GM23338 (cell line): ENCODE measurements at regions not wholly inside any gene's neighbourhood (a gene's known extent, or its start where the extent isn't known, plus 50 kb on each side); places are given as distances from the start of the nearest gene placed in this dataset.

Source experiments
- CREB1 ChIP-seq: fragments of 250-450 bp; sonication (Bioruptor Pico); IDR thresholded peaks from 2 replicates; pipeline ENCODE4 v1.5.0; 2020; ENCODE audit warnings: low read depth, mild to moderate bottlenecking, moderate library complexity
- EZH2phosphoT487 ChIP-seq: fragments of 200-600 bp; sonication (generic); IDR thresholded peaks from one replicate; pipeline ENCODE4 v1.8.1; 2018; ENCODE audit warnings: antibody characterized with exemption; ENCODE audit not compliant: unreplicated experiment
- JUNB ChIP-seq: IDR thresholded peaks from one replicate; pipeline ENCODE4 v1.6.1; 2016; ENCODE audit warnings: antibody characterized with exemption; ENCODE audit not compliant: unreplicated experiment
- ZNF114 ChIP-seq: fragments of 250-450 bp; sonication (Bioruptor Pico); IDR thresholded peaks from 2 replicates; pipeline ENCODE4 v1.5.0; 2020; ENCODE audit warnings: mild to moderate bottlenecking, moderate library complexity
- ZNF331 ChIP-seq: fragments of 250-450 bp; sonication (Bioruptor Pico); IDR thresholded peaks from 2 replicates; pipeline ENCODE4 v1.5.0; 2020; ENCODE audit warnings: low read depth, mild to moderate bottlenecking, moderate library complexity
- TF ChIP-seq, protein P1 (sequence below): fragments of 250-450 bp; sonication (Bioruptor Pico); IDR thresholded peaks from 2 replicates; pipeline ENCODE4 v1.5.0; 2020; ENCODE audit warnings: mild to moderate bottlenecking, moderate library complexity
- TF ChIP-seq, protein P2 (sequence below), 2 experiments: fragments of 200-600 bp in 1 of 2; sonication (generic) in 1 of 2; conservative IDR thresholded peaks; 2 replicates each; pipeline versions ENCODE4 v1.5.1 to v1.6.1; 2016 to 2017; ENCODE audit warnings: antibody characterized with exemption in 2 of 2, low read depth in 2 of 2, mild to moderate bottlenecking in 2 of 2, moderate library complexity in 1 of 2
- TF ChIP-seq, protein P3 (sequence below): IDR thresholded peaks from one replicate; pipeline ENCODE4 v1.6.1; 2018; ENCODE audit warnings: antibody characterized with exemption; ENCODE audit not compliant: unreplicated experiment

GRCh38 chr3:153274561-153274960 lies 112.5 kb downstream of the RAP2B start (continued):
- TF ChIP-seq, protein P1, sequence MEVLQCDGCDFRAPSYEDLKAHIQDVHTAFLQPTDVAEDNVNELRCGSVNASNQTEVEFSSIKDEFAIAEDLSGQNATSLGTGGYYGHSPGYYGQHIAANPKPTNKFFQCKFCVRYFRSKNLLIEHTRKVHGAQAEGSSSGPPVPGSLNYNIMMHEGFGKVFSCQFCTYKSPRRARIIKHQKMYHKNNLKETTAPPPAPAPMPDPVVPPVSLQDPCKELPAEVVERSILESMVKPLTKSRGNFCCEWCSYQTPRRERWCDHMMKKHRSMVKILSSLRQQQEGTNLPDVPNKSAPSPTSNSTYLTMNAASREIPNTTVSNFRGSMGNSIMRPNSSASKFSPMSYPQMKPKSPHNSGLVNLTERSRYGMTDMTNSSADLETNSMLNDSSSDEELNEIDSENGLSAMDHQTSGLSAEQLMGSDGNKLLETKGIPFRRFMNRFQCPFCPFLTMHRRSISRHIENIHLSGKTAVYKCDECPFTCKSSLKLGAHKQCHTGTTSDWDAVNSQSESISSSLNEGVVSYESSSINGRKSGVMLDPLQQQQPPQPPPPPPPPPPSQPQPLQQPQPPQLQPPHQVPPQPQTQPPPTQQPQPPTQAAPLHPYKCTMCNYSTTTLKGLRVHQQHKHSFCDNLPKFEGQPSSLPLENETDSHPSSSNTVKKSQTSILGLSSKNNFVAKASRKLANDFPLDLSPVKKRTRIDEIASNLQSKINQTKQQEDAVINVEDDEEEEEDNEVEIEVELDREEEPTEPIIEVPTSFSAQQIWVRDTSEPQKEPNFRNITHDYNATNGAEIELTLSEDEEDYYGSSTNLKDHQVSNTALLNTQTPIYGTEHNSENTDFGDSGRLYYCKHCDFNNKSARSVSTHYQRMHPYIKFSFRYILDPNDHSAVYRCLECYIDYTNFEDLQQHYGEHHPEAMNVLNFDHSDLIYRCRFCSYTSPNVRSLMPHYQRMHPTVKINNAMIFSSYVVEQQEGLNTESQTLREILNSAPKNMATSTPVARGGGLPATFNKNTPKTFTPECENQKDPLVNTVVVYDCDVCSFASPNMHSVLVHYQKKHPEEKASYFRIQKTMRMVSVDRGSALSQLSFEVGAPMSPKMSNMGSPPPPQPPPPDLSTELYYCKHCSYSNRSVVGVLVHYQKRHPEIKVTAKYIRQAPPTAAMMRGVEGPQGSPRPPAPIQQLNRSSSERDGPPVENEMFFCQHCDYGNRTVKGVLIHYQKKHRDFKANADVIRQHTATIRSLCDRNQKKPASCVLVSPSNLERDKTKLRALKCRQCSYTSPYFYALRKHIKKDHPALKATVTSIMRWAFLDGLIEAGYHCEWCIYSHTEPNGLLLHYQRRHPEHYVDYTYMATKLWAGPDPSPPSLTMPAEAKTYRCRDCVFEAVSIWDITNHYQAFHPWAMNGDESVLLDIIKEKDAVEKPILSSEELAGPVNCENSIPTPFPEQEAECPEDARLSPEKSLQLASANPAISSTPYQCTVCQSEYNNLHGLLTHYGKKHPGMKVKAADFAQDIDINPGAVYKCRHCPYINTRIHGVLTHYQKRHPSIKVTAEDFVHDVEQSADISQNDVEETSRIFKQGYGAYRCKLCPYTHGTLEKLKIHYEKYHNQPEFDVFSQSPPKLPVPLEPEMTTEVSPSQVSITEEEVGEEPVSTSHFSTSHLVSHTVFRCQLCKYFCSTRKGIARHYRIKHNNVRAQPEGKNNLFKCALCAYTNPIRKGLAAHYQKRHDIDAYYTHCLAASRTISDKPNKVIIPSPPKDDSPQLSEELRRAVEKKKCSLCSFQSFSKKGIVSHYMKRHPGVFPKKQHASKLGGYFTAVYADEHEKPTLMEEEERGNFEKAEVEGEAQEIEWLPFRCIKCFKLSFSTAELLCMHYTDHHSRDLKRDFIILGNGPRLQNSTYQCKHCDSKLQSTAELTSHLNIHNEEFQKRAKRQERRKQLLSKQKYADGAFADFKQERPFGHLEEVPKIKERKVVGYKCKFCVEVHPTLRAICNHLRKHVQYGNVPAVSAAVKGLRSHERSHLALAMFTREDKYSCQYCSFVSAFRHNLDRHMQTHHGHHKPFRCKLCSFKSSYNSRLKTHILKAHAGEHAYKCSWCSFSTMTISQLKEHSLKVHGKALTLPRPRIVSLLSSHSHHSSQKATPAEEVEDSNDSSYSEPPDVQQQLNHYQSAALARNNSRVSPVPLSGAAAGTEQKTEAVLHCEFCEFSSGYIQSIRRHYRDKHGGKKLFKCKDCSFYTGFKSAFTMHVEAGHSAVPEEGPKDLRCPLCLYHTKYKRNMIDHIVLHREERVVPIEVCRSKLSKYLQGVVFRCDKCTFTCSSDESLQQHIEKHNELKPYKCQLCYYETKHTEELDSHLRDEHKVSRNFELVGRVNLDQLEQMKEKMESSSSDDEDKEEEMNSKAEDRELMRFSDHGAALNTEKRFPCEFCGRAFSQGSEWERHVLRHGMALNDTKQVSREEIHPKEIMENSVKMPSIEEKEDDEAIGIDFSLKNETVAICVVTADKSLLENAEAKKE (CRISPR knock-in tag): no peak
- TF ChIP-seq EZH2phosphoT487 (no peak), ZNF331 (no peak), JUNB (no peak), CREB1 (CRISPR knock-in tag) (no peak), ZNF114 (CRISPR knock-in tag) (no peak)
- TF ChIP-seq, protein P2, sequence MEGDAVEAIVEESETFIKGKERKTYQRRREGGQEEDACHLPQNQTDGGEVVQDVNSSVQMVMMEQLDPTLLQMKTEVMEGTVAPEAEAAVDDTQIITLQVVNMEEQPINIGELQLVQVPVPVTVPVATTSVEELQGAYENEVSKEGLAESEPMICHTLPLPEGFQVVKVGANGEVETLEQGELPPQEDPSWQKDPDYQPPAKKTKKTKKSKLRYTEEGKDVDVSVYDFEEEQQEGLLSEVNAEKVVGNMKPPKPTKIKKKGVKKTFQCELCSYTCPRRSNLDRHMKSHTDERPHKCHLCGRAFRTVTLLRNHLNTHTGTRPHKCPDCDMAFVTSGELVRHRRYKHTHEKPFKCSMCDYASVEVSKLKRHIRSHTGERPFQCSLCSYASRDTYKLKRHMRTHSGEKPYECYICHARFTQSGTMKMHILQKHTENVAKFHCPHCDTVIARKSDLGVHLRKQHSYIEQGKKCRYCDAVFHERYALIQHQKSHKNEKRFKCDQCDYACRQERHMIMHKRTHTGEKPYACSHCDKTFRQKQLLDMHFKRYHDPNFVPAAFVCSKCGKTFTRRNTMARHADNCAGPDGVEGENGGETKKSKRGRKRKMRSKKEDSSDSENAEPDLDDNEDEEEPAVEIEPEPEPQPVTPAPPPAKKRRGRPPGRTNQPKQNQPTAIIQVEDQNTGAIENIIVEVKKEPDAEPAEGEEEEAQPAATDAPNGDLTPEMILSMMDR (conservative IDR thresholded peaks at IDR 0.05; ENCODE audit: low read depth in 2 of 2): no peak
- TF ChIP-seq, protein P3, sequence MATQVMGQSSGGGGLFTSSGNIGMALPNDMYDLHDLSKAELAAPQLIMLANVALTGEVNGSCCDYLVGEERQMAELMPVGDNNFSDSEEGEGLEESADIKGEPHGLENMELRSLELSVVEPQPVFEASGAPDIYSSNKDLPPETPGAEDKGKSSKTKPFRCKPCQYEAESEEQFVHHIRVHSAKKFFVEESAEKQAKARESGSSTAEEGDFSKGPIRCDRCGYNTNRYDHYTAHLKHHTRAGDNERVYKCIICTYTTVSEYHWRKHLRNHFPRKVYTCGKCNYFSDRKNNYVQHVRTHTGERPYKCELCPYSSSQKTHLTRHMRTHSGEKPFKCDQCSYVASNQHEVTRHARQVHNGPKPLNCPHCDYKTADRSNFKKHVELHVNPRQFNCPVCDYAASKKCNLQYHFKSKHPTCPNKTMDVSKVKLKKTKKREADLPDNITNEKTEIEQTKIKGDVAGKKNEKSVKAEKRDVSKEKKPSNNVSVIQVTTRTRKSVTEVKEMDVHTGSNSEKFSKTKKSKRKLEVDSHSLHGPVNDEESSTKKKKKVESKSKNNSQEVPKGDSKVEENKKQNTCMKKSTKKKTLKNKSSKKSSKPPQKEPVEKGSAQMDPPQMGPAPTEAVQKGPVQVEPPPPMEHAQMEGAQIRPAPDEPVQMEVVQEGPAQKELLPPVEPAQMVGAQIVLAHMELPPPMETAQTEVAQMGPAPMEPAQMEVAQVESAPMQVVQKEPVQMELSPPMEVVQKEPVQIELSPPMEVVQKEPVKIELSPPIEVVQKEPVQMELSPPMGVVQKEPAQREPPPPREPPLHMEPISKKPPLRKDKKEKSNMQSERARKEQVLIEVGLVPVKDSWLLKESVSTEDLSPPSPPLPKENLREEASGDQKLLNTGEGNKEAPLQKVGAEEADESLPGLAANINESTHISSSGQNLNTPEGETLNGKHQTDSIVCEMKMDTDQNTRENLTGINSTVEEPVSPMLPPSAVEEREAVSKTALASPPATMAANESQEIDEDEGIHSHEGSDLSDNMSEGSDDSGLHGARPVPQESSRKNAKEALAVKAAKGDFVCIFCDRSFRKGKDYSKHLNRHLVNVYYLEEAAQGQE: no peak
